HG03095 (cell line): ENCODE measurements at regions not wholly inside any gene's neighbourhood (a gene's known extent, or its start where the extent isn't known, plus 50 kb on each side); places are given as distances from the start of the nearest gene placed in this dataset.
"Not testable (repeated sequence)": the region's sequence is repeated elsewhere in the genome, so short reads cannot be mapped to it uniquely, and the experiment has no call there.

Source experiments
- ATAC-seq: cut with Tn5 transposase; IDR thresholded peaks from one replicate; pipeline ENCODE4 v1.9.1; 2021; ENCODE audit warnings: moderate library complexity; ENCODE audit not compliant: unreplicated experiment

- no peak for ATAC-seq
These were observed 93.0 kb upstream of the GLI2 start for GRCh38 chr2:120642646-120643045.

- no peak for ATAC-seq
These were observed 88.7 kb upstream of the GLI2 start for GRCh38 chr2:120646994-120647393.

DNA sequence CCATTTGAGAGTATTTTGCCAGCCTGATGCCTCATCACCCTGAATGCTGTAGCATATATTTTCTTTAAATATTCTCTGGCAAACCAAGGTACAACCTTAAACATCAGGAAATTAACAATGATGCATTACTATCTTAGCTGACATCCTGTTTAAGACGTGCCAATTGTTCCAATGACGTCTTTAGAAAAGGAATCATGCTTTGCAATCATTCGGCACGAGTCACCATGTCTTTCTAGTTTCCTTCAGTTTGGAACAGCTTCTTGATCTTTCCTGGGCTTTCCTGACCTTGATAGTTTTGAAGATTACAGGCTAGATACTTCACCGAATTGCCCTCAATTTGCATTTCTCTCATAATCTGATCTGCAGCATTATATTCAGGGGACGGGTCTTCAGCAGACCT, 88.2 kb upstream of the GLI2 start:
- ATAC-seq = no peak

GRCh38 chr2:120649381-120649780, 86.3 kb upstream of the GLI2 start:
- not testable (repeated sequence) for ATAC-seq

DNA sequence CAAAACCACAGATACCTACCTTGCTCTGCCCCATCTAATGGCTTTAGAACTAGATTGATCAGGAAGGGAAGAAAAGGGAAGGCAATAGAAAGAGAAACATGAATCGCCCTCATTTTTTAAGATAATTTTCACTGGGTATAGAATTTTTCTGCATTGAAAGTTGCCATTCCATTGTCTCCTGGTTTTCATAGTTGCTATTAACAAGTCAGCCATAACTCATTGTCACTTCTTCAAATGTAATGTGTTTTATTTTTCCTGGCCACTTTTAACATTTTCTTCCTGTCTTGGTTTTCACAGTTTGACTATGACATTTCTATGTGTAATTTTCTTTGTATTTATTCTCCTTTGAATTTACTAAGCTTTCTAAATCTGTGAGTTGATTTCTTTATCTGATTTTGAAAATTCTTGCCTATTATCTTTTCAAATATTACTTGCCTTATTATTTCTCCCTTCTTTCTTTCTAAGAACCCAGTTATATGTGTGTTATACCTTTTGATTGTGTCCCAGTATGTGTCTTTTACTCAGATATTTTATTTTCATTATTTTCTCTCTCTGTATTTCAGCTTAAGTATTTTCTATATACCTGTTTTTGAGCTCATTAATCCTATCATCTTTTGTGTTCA, 85.5 kb upstream of the GLI2 start:
- no peak for ATAC-seq

DNA sequence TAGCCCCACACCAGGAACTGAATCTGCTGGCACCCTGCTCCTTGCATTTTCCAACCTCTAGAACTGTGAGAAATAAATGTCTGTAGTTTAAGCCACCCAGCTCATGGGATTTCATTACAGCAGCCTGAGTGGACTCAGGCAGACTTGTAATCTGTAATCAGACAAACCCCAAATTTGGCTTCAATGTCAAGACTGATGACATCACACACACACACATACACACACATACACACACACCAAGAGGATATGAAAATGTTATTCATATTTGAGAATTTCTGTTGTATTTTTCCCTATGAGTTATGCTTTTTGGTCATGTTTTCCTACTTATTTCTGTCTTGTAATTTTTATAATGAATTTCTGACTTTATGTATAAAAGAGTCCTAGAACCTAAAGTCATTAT, 83.8 kb upstream of the GLI2 start:
- no peak for ATAC-seq

DNA sequence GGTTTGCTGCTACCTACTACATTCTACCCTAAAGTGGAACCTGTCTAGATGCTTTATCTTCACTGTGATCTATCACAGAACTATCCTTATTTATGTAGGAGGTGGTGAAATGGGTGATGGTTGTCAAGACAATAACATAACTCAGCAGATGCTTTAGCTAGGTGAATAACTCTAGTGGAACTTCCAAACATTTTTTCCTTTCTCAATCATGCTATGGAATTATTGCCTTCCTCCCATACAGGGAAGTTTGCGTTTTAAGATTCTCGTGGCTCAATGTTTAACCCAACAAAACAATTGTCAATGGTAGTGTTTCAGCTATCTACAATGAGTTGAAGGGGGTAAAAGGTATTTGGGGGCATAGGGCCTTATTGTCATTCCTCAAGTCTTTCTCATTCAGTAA, 82.6 kb upstream of the GLI2 start:
- ATAC-seq = no peak

- no peak for ATAC-seq
These were observed 81.8 kb upstream of the GLI2 start for GRCh38 chr2:120653871-120654270.

DNA sequence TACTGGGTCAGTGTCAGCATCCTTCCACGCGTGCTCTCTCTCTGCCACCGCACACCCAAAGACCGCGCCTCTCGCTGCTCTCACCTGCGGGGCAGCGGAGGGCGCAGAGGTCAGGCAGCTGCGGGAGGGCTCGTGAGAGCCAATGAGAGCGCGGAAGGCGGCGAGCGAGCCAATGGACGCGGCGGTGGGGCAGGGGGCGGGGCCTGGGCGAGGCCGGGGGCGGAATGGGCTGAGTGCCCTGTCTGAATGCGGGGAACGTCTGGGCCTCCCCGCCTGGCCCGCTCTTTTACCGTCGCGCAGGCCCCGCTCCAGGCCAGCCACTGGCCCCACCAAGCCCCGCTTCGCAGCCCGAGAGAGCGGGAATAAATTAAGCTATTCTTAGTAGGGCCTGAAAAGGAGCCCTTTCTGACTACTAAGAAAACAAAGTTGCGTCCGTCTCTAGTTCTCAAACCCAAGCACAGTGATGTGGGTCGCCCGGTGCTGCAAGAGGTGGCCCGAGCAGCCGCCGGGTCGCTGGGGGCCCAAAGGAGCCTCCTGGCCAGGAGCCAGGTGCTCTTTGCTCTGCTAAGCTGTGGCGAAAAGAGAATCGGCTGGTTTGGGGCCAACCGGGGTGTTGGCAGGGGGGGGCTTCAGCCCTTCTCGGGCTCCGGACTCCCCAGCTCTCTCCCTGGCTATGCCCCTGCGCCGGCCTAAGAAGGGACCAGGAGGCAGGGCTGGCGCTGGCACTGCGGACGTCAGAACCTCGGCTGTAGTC, 81.1 kb upstream of the GLI2 start:
- ATAC-seq = no peak

GRCh38 chr2:120656273-120656950, 79.3 kb upstream of the GLI2 start:
- no peak for ATAC-seq

GRCh38 chr2:120658042-120658769, 77.5 kb upstream of the GLI2 start:
- no peak for ATAC-seq

DNA sequence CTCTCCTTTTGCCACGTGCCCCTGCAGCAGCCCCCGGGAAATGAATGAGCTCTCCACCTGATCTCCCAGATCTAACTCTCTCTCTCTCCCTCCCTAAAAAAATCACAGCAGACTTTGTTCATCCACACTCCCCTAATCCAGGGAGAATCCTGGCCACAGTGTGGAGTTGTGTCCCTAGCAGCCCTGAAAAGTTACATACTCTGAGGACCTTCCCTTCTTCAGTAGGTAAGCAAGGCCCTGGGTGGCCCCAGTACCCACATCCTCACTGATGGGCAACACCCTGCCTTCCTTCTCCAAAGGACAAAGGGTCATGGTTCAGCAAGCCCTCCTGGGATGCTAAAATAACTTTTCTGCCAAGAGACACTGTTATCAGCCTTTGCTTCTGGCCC, 76.9 kb upstream of the GLI2 start:
- no peak for ATAC-seq

- ATAC-seq = no peak
These were observed 76.2 kb upstream of the GLI2 start for GRCh38 chr2:120659275-120659977.

GRCh38 chr2:120660056-120660694, 75.5 kb upstream of the GLI2 start:
- no peak for ATAC-seq

DNA sequence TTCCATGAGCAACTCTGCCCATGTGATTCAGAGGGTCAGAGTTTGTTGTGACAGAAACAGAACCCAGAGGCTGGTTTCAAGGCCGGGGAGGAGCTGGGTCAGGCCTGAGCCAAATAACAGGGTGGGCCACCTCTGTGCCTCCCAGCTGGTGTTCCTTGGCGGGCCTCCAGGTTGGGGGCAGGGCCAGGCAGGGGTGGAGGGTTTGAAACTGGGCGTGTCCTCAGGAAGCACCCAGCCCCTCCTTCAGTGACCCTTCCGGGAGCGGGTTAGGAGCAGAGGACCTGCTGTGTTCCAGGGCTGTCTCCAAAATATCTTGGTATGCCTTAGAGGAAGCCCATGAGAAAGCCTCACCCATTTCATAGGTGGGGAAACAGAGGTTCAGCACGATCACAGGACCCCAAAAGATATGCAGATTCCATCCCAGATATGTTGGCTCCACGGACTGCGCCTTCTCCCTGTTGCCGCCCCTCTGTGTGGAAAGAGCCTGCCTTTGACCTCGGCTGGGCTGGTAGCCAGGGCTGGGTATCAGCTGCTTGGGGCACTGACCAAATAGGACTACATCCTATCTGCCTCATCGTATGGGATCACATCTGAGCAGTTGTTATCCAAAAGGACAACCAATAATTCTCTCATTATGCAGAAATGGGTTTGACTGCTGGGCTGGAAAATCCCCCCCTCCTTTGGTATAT, 74.8 kb upstream of the GLI2 start:
- ATAC-seq = no peak

- no peak for ATAC-seq
These were observed 74.1 kb upstream of the GLI2 start for GRCh38 chr2:120661551-120661950.

DNA sequence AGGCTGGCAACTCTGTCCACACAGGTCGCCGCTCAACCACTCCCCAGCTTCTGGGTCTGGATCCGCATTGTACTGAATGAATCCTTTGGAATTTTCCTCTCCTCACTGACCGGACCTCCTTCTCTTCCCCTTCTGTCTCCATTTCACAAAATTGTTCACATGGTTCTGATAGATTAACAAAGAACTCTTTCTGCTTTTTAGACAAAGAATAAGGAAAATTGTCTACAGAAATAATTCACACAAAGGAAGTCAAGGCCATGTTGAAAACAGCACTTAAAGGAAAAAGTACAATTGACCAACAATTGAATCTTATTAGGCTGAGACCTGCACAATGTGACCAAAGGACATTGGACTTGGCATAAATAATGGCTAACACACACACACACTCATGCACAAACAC, 73.6 kb upstream of the GLI2 start:
- ATAC-seq = no peak

GRCh38 chr2:120662746-120663145, 72.9 kb upstream of the GLI2 start:
- ATAC-seq = no peak

DNA sequence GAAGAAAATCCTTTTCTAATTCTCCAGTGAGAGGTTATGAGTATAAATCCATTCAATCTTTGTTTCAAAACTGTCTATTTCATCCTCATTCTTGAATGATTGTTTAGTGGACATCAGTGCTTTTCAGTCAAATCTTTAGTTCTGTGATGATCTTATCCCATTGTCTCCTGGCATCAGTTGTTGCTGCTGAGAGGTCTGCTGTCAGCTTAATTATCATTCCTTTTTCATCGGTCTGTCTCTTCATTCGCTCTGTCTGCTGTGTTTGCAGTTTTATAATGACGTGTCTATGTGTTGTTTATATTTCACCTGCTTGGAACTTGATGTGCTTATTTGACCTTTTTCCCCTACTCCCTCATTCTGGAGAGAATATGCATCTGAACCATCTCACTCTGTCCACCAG, 69.2 kb upstream of the GLI2 start:
- ATAC-seq = no peak

DNA sequence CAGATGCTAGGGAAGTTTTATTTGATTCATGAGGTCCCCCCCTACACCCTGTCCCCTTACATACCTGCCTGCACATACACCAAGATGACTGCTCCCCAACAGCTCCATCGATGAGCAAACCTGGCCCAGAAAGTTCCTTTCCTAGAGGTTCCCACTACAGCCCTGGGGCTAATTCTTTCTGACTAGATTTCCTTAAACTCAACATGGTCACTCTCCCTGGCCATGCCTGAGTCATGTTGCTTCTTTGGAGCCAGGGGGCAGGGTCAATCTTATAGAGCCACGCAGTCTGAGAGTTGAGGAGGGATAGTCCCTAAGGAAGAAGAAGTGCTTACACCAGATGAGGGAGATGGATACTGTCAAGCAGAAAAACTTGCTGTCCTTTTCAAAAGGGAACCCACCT, 67.7 kb upstream of the GLI2 start:
- no peak for ATAC-seq
